DND-41 (cell line): ENCODE measurements at regions not wholly inside any gene's neighbourhood (a gene's known extent, or its start where the extent isn't known, plus 50 kb on each side); places are given as distances from the start of the nearest gene placed in this dataset.

Source experiments
- CTCF ChIP-seq: IDR thresholded peaks from 2 replicates; pipeline ENCODE4 v1.5.1; 2012; ENCODE audit warnings: borderline replicate concordance, low read length, moderate library complexity, mild to moderate bottlenecking; ENCODE audit not compliant: poor library complexity, severe bottlenecking; ENCODE audit errors: extremely low read depth
- EZH2 ChIP-seq: IDR thresholded peaks from 3 replicates; pipeline ENCODE4 v1.6.1; 2012; ENCODE audit warnings: borderline replicate concordance, low read depth, mild to moderate bottlenecking, moderate library complexity, low read length, inconsistent platforms; ENCODE audit not compliant: severe bottlenecking

- no peak for TF ChIP-seq CTCF
- no peak for TF ChIP-seq EZH2
Measured at GRCh38 chr9:26175264-26175663, 497.0 kb upstream of the TUSC1 start.
